ENCODE measurements at regions not wholly inside any gene's neighbourhood (a gene's known extent, or its start where the extent isn't known, plus 50 kb on each side); places are given as distances from the start of the nearest gene placed in this dataset.

DNA sequence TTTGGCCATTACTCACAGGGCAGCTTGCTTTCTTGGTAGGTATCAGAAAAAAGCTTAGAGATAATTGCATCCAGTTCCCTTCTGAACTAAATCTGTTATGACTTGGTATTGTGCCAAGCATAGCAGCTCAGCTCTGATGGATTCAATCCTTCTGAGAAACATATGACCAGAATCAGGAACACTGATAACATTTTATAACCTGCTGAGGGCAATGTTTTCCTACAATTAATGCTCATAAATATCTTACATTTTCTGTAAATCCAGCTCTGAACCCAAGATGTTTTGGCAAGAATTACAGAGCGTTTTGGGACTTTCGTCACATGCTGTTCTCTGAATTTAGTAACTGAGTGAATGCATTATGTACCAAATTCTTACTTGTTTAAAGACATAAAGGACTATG is 167.8 kb downstream of the KIF20B start (continued):
- TF ChIP-seq, protein P1, sequence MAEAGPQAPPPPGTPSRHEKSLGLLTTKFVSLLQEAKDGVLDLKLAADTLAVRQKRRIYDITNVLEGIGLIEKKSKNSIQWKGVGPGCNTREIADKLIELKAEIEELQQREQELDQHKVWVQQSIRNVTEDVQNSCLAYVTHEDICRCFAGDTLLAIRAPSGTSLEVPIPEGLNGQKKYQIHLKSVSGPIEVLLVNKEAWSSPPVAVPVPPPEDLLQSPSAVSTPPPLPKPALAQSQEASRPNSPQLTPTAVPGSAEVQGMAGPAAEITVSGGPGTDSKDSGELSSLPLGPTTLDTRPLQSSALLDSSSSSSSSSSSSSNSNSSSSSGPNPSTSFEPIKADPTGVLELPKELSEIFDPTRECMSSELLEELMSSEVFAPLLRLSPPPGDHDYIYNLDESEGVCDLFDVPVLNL (CRISPR knock-in tag; IDR thresholded peaks at IDR 0.05; ENCODE audit: borderline replicate concordance, low read depth): no peak
- TF ChIP-seq HMGXB4 (CRISPR knock-in tag; IDR thresholded peaks at IDR 0.05): no peak

- Mint-ChIP-seq H3K4me3 (no peak overlapping the region), H3K27me3 (ENCODE audit: low read depth) (peaks cover 7% of the 10 kb centered on the region), H3K36me3 (no peaks in the 10 kb centered on the region; the same call in 1 of the 2 replicates), H3K4me1 (peaks cover 20% of the 10 kb centered on the region), H3K27ac (no peak overlapping the region), H3K9me3 (peaks cover 5% of the 10 kb centered on the region)
- TF ChIP-seq TEAD4 (CRISPR knock-in tag; IDR thresholded peaks at IDR 0.05) (no peak), CREB1 (CRISPR knock-in tag; IDR thresholded peaks at IDR 0.05) (no peak), PRDM15 (CRISPR knock-in tag; IDR thresholded peaks at IDR 0.05) (no peak), SOX15 (CRISPR knock-in tag; IDR thresholded peaks at IDR 0.05) (no peak), OVOL2 (CRISPR knock-in tag; IDR thresholded peaks at IDR 0.05; ENCODE audit: borderline replicate concordance) (no peak), SP1 (CRISPR knock-in tag; conservative IDR thresholded peaks at IDR 0.05) (no peak), SMAD3 (CRISPR knock-in tag; IDR thresholded peaks at IDR 0.05; ENCODE audit: borderline replicate concordance) (no peak)
- ChIA-PET POLR2A (no interaction called here), CTCF (interaction anchor here (2.5 kb wide), 1 partner anchor 16 kb away, joined by 9 read pairs; no protein-coding TSS in a partner anchor)
- DNase-seq (ENCODE audit: low spot score) (no peak), ATAC-seq (no peak)
Observed at GRCh38 chr10:89869592-89870156, 168.3 kb downstream of the KIF20B start.

DNA sequence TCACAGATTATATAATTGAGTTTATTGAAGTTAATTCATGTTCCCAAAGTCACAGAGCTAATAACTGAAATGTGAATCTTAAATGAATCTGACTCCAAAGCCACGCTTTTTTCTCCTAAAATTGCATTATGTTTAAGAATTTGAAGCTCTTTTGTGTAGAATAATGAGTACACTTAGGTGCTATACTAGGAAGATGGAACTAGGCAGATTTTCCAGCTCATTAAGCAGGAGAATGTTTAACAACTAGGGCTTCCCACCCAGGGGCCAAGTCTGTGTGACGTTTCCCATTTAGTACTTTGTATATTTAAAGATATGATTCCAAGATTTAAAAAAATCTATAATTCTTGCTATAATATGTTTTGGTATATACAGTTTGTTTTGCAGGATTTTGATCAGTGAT is 169.5 kb downstream of the KIF20B start:
- TF ChIP-seq ZNF219 (CRISPR knock-in tag; IDR thresholded peaks at IDR 0.05; ENCODE audit: borderline replicate concordance): no peak
- TF ChIP-seq SMAD3 (CRISPR knock-in tag; IDR thresholded peaks at IDR 0.05; ENCODE audit: borderline replicate concordance): no peak
- TF ChIP-seq, protein P2, sequence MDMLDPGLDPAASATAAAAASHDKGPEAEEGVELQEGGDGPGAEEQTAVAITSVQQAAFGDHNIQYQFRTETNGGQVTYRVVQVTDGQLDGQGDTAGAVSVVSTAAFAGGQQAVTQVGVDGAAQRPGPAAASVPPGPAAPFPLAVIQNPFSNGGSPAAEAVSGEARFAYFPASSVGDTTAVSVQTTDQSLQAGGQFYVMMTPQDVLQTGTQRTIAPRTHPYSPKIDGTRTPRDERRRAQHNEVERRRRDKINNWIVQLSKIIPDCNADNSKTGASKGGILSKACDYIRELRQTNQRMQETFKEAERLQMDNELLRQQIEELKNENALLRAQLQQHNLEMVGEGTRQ (CRISPR knock-in tag; IDR thresholded peaks at IDR 0.05): no peak
- no peak for TF ChIP-seq ZBTB43 (CRISPR knock-in tag; IDR thresholded peaks at IDR 0.05)
- no peak for TF ChIP-seq MLX (CRISPR knock-in tag; IDR thresholded peaks at IDR 0.05)
- no peak for ATAC-seq
- no peak for DNase-seq (ENCODE audit: low spot score)
- Mint-ChIP-seq H3K27me3 (ENCODE audit: low read depth) (peaks cover 7% of the 10 kb centered on the region), H3K4me1 (peaks cover 20% of the 10 kb centered on the region), H3K27ac (no peak overlapping the region), H3K36me3 (peaks cover 5% of the 10 kb centered on the region), H3K4me3 (no peak overlapping the region), H3K9me3 (peaks cover 18% of the 10 kb centered on the region)
- CTCF ChIA-PET: no interaction called here
- POLR2A ChIA-PET: no interaction called here

Measured in WTC11 (cell line).